GM12878 (cell line): ENCODE measurements at regions not wholly inside any gene's neighbourhood (a gene's known extent, or its start where the extent isn't known, plus 50 kb on each side); places are given as distances from the start of the nearest gene placed in this dataset.

Experiments
- ATAC-seq: fragments of 200-7000 bp; cut with Tn5 transposase; 3 replicates; pipeline ENCODE4 v1.9.1; 2020; ENCODE audit warnings: mild to moderate bottlenecking, moderate library complexity
- BruUV-seq: library from RNA; stranded (reverse); fragments of 400-500 nt; replicated peaks from 2 replicates; lab custom pipeline; 2021; lab: Mats Ljungman, UMichigan
- CTCF ChIA-PET: fragments of 300-600 bp; sonication (Branson Sonifier 250); formaldehyde crosslinking; extraction: SDS; loops from one replicate; lab custom pipeline; 2021; ENCODE audit warnings: inconsistent platforms; lab: Yijun Ruan, JAX
- POLR2A ChIA-PET: fragments of 350-600 bp; formaldehyde crosslinking; extraction: SDS; loops from one replicate; lab custom pipeline; 2021; ENCODE audit warnings: inconsistent platforms; lab: Charles Lee
- RAD21 ChIA-PET: fragments of 300-600 bp; sonication (Branson Sonifier 250); formaldehyde crosslinking; loops from one replicate; lab custom pipeline; 2023; ENCODE audit warnings: antibody characterized with exemption; ENCODE audit not compliant: unreplicated experiment; lab: Charles Lee
- SMC1A ChIA-PET: fragments of 300-600 bp; sonication (Branson Sonifier 250); formaldehyde crosslinking; loops from one replicate; lab custom pipeline; 2023; ENCODE audit not compliant: unreplicated experiment, uncharacterized antibody; lab: Charles Lee
- DNase-seq: peaks from one replicate; pipeline ENCODE4 v3.0.0-alpha.2; 2011; ENCODE audit warnings: low read depth, low spot score
- FAIRE-seq: peaks from 3 replicates; lab custom pipeline; 2011; peaks lifted over from hg19 to GRCh38; lab: Jason Lieb, UNC
- H2AFZ ChIP-seq: 2 replicates; pipeline ENCODE4 v1.6.0; 2011; ENCODE audit warnings: low read depth, low read length, control low read depth; ENCODE audit not compliant: control insufficient read depth
- H3K27ac ChIP-seq: 2 replicates; pipeline ENCODE4 v1.5.1; 2011; ENCODE audit warnings: control low read depth; ENCODE audit not compliant: control insufficient read depth, insufficient read depth
- H3K27me3 ChIP-seq, 2 experiments: replicated peaks in 1 of 2; 2 replicates each; pipeline versions ENCODE4 v1.6.0 to v1.6.1; 2011; ENCODE audit warnings: low read length in 1 of 2; ENCODE audit not compliant: control insufficient read depth in 2 of 2, insufficient read depth in 2 of 2
- H3K36me3 ChIP-seq, 2 experiments: 2 replicates each; pipeline ENCODE4 v1.5.1; 2011; ENCODE audit warnings: low read length in 1 of 2; ENCODE audit not compliant: control insufficient read depth in 2 of 2, insufficient read depth in 2 of 2
- H3K4me1 ChIP-seq: 2 replicates; pipeline ENCODE4 v1.6.1; 2011; ENCODE audit warnings: mild to moderate bottlenecking, low read length, moderate library complexity, mixed read lengths; ENCODE audit not compliant: control insufficient read depth, insufficient read depth
- H3K4me2 ChIP-seq: 2 replicates; pipeline ENCODE4 v1.6.0; 2011; ENCODE audit warnings: control low read depth; ENCODE audit not compliant: control insufficient read depth, insufficient read depth
- H3K4me3 ChIP-seq: fragments of 200-600 bp; sonication (generic); 2 replicates; pipeline ENCODE4 v1.5.1; 2016
- H3K79me2 ChIP-seq: 2 replicates; pipeline ENCODE4 v1.6.0; 2011; ENCODE audit warnings: low read length; ENCODE audit not compliant: control insufficient read depth, insufficient read depth
- H3K9ac ChIP-seq: 2 replicates; pipeline ENCODE4 v1.8.0; 2011; ENCODE audit warnings: low read length, control low read depth, mixed read lengths; ENCODE audit not compliant: control insufficient read depth, insufficient read depth
- H3K9me3 ChIP-seq: replicated peaks from 3 replicates; pipeline ENCODE4 v1.5.1; 2011; ENCODE audit warnings: mild to moderate bottlenecking, low read length; ENCODE audit not compliant: control insufficient read depth, insufficient read depth
- H4K20me1 ChIP-seq: 2 replicates; pipeline ENCODE4 v1.6.0; 2011; ENCODE audit not compliant: control insufficient read depth, insufficient read depth
- ATF7 ChIP-seq: fragments of 450-650 bp; IDR thresholded peaks from 2 replicates; pipeline ENCODE4 v1.6.1; 2016; ENCODE audit warnings: low read depth, mild to moderate bottlenecking
- BHLHE40 ChIP-seq, 2 experiments: fragments of 450-650 bp in 1 of 2; IDR thresholded peaks; 2 replicates each; pipeline ENCODE4 v1.6.1; 2011 to 2017; ENCODE audit warnings: low read depth in 2 of 2, borderline replicate concordance in 1 of 2, improper control_type of control experiment in 1 of 2, low read length in 1 of 2, mild to moderate bottlenecking in 1 of 2
- CHD4 ChIP-seq: fragments of 200-600 bp; sonication (generic); IDR thresholded peaks from 2 replicates; pipeline ENCODE4 v1.6.1; 2016; ENCODE audit warnings: mild to moderate bottlenecking
- GABPA ChIP-seq: IDR thresholded peaks from 2 replicates; pipeline ENCODE4 v1.6.1; 2014; ENCODE audit warnings: antibody characterized with exemption, low read depth, mild to moderate bottlenecking, inconsistent platforms
- HDAC6 ChIP-seq: fragments of 200-600 bp; sonication (generic); IDR thresholded peaks from one replicate; pipeline ENCODE4 v1.8.0; 2017; ENCODE audit warnings: antibody characterized with exemption; ENCODE audit not compliant: unreplicated experiment
- MEF2B ChIP-seq: fragments of 450-650 bp; IDR thresholded peaks from 2 replicates; pipeline ENCODE4 v1.6.1; 2018; ENCODE audit warnings: mild to moderate bottlenecking, moderate library complexity; ENCODE audit not compliant: partially characterized antibody, poor library complexity, severe bottlenecking
- MXI1 ChIP-seq: fragments of 150-350 bp; IDR thresholded peaks from 2 replicates; pipeline ENCODE4 v1.6.1; 2011; ENCODE audit warnings: low read depth, mild to moderate bottlenecking, inconsistent platforms, low read length, improper control_type of control experiment
- NRF1 ChIP-seq: conservative IDR thresholded peaks from 2 replicates; pipeline ENCODE4 v1.6.1; 2011; ENCODE audit warnings: mild to moderate bottlenecking, low read depth, low read length, improper control_type of control experiment
- WRNIP1 ChIP-seq: IDR thresholded peaks from 2 replicates; pipeline ENCODE4 v1.6.1; 2011; ENCODE audit warnings: low read depth, low read length, improper control_type of control experiment, borderline replicate concordance
- WGBS: methylation state at CpG from one replicate; pipeline ENCODE4 v1.1.6; 2016; ENCODE audit warnings: low lambda C conversion rate; ENCODE audit not compliant: insufficient replicate concordance, insufficient coverage; ENCODE audit errors: missing lambda C conversion rate; 5-methylcytosine and 5-hydroxymethylcytosine counted together
- in situ Hi-C: fragments of 300-500 bp; cut with MboI; formaldehyde crosslinking; loops from 9 replicates; pipeline ENCODE4 v1.14.3; 2018; ENCODE audit warnings: mixed read lengths
- intact Hi-C: fragments of 100-400 bp; cut with micrococcal nuclease; formaldehyde crosslinking; loops from one replicate; pipeline ENCODE4 v1.14.2; 2022; ENCODE audit not compliant: unreplicated experiment
- TF ChIP-seq, protein P1 (sequence below): fragments of 450-650 bp; IDR thresholded peaks from 2 replicates; pipeline ENCODE4 v1.6.1; 2017; ENCODE audit warnings: mild to moderate bottlenecking, low read depth, inconsistent platforms; ENCODE audit not compliant: poor library complexity, severe bottlenecking
- TF ChIP-seq, protein P2 (sequence below): IDR thresholded peaks from 2 replicates; pipeline ENCODE4 v1.6.1; 2012; ENCODE audit warnings: improper control_type of control experiment, low read depth, low read length; ENCODE audit not compliant: insufficient replicate concordance
- TF ChIP-seq, protein P3 (sequence below): fragments of 450-650 bp; IDR thresholded peaks from 2 replicates; pipeline ENCODE4 v1.6.1; 2018; ENCODE audit warnings: mild to moderate bottlenecking, low read depth, moderate library complexity; ENCODE audit not compliant: partially characterized antibody

DNA sequence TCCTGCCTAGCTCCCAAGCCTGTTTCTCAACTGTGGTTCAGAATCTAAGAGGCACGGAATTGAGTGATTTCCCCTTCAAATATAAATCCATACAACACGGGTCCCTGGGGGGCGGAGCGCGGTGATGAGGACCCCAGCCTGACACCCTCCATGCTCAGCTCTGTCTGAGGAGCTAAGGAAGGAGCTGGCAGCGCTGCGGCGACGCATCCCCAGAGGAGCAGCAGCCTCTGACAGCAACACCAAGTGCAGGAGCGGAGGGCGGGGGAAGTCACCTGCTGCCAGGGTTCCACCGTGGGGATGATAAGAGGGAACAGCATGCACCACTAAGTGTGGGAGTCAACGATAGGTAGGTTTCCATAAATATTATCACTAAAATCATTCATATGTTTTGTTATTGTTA is 72.6 kb upstream of the VWC2 start:
- Histone ChIP-seq H3K79me2 (no peaks in the 10 kb centered on the region), H3K4me3 (no peak overlapping the region), H2AFZ (no peak overlapping the region), H4K20me1 (no peaks in the 10 kb centered on the region), H3K4me1 (no peaks in the 10 kb centered on the region), H3K9ac (no peak overlapping the region), H3K27me3 (no peaks in the 10 kb centered on the region)
- FAIRE-seq (no peak), ATAC-seq (no peak), DNase-seq (no peak)
- CTCF ChIA-PET, result no interaction called here
- intact Hi-C loops, result no loop called here
- WGBS, result 64% methylated on average over 13 of the region's 13 CpGs
- BruUV-seq, result no TSS peak
- TF ChIP-seq ATF7, result no peak
- TF ChIP-seq MXI1, result no peak
- no peak for TF ChIP-seq GABPA
- no peak for TF ChIP-seq MEF2B
- no peak for TF ChIP-seq HDAC6
- TF ChIP-seq, protein P1, sequence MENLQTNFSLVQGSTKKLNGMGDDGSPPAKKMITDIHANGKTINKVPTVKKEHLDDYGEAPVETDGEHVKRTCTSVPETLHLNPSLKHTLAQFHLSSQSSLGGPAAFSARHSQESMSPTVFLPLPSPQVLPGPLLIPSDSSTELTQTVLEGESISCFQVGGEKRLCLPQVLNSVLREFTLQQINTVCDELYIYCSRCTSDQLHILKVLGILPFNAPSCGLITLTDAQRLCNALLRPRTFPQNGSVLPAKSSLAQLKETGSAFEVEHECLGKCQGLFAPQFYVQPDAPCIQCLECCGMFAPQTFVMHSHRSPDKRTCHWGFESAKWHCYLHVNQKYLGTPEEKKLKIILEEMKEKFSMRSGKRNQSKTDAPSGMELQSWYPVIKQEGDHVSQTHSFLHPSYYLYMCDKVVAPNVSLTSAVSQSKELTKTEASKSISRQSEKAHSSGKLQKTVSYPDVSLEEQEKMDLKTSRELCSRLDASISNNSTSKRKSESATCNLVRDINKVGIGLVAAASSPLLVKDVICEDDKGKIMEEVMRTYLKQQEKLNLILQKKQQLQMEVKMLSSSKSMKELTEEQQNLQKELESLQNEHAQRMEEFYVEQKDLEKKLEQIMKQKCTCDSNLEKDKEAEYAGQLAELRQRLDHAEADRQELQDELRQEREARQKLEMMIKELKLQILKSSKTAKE, result no peak
- no peak for TF ChIP-seq BHLHE40 (IDR thresholded peaks at IDR 0.05; ENCODE audit: borderline replicate concordance in 1 of 2, low read depth in 2 of 2, low read length in 1 of 2)
- TF ChIP-seq NRF1, result no peak
- TF ChIP-seq, protein P2, sequence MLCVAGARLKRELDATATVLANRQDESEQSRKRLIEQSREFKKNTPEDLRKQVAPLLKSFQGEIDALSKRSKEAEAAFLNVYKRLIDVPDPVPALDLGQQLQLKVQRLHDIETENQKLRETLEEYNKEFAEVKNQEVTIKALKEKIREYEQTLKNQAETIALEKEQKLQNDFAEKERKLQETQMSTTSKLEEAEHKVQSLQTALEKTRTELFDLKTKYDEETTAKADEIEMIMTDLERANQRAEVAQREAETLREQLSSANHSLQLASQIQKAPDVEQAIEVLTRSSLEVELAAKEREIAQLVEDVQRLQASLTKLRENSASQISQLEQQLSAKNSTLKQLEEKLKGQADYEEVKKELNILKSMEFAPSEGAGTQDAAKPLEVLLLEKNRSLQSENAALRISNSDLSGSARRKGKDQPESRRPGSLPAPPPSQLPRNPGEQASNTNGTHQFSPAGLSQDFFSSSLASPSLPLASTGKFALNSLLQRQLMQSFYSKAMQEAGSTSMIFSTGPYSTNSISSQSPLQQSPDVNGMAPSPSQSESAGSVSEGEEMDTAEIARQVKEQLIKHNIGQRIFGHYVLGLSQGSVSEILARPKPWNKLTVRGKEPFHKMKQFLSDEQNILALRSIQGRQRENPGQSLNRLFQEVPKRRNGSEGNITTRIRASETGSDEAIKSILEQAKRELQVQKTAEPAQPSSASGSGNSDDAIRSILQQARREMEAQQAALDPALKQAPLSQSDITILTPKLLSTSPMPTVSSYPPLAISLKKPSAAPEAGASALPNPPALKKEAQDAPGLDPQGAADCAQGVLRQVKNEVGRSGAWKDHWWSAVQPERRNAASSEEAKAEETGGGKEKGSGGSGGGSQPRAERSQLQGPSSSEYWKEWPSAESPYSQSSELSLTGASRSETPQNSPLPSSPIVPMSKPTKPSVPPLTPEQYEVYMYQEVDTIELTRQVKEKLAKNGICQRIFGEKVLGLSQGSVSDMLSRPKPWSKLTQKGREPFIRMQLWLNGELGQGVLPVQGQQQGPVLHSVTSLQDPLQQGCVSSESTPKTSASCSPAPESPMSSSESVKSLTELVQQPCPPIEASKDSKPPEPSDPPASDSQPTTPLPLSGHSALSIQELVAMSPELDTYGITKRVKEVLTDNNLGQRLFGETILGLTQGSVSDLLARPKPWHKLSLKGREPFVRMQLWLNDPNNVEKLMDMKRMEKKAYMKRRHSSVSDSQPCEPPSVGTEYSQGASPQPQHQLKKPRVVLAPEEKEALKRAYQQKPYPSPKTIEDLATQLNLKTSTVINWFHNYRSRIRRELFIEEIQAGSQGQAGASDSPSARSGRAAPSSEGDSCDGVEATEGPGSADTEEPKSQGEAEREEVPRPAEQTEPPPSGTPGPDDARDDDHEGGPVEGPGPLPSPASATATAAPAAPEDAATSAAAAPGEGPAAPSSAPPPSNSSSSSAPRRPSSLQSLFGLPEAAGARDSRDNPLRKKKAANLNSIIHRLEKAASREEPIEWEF, result no peak
- TF ChIP-seq, protein P3, sequence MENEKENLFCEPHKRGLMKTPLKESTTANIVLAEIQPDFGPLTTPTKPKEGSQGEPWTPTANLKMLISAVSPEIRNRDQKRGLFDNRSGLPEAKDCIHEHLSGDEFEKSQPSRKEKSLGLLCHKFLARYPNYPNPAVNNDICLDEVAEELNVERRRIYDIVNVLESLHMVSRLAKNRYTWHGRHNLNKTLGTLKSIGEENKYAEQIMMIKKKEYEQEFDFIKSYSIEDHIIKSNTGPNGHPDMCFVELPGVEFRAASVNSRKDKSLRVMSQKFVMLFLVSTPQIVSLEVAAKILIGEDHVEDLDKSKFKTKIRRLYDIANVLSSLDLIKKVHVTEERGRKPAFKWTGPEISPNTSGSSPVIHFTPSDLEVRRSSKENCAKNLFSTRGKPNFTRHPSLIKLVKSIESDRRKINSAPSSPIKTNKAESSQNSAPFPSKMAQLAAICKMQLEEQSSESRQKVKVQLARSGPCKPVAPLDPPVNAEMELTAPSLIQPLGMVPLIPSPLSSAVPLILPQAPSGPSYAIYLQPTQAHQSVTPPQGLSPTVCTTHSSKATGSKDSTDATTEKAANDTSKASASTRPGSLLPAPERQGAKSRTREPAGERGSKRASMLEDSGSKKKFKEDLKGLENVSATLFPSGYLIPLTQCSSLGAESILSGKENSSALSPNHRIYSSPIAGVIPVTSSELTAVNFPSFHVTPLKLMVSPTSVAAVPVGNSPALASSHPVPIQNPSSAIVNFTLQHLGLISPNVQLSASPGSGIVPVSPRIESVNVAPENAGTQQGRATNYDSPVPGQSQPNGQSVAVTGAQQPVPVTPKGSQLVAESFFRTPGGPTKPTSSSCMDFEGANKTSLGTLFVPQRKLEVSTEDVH, result no peak
- TF ChIP-seq WRNIP1, result no peak
- TF ChIP-seq CHD4, result no peak
- TF ChIP-seq, all 136 proteins: peak for 0
- H3K9me3 ChIP-seq, result no peaks in the 10 kb centered on the region
- ChIA-PET POLR2A (no interaction called here), SMC1A (interaction anchor here (0.6 kb wide), 1 partner anchor 66 kb away, joined by 3 read pairs; no protein-coding TSS in a partner anchor), RAD21 (no interaction called here)
- no peaks in the 10 kb centered on the region for H3K36me3 ChIP-seq
- no peak overlapping the region for H3K4me2 ChIP-seq
- H3K27ac ChIP-seq, result no peak overlapping the region
- in situ Hi-C loops, result no loop called here
